ENCODE measurements at regions not wholly inside any gene's neighbourhood (a gene's known extent, or its start where the extent isn't known, plus 50 kb on each side); places are given as distances from the start of the nearest gene placed in this dataset.
"Not testable (repeated sequence)": the region's sequence is repeated elsewhere in the genome, so short reads cannot be mapped to it uniquely, and the experiment has no call there.

GRCh38 chr1:172851077-172851476 lies 192.2 kb downstream of the FASLG start:
- H3K9me3 Mint-ChIP-seq: peaks cover 33% of the 10 kb centered on the region
- H3K4me3 Mint-ChIP-seq: no peak overlapping the region
- no peak for DNase-seq (ENCODE audit: low spot score in 2 of 2, unreplicated experiment in 2 of 2)
- peaks cover 16% of the 10 kb centered on the region for H3K4me1 Mint-ChIP-seq
- no peak for TF ChIP-seq CTCF (IDR thresholded peaks at IDR 0.05; ENCODE audit: unreplicated experiment)
- peaks cover 20% of the 10 kb centered on the region for H3K36me3 Mint-ChIP-seq
- H3K27ac Mint-ChIP-seq: peak overlapping the region; percentile 63
- H3K27me3 Mint-ChIP-seq (ENCODE audit: low read depth): no peaks in the 10 kb centered on the region

- H3K27me3 Mint-ChIP-seq (ENCODE audit: low read depth): no peaks in the 10 kb centered on the region
- TF ChIP-seq CTCF (IDR thresholded peaks at IDR 0.05; ENCODE audit: unreplicated experiment): no peak
- H3K27ac Mint-ChIP-seq: no peak overlapping the region
- DNase-seq (ENCODE audit: low spot score in 2 of 2, unreplicated experiment in 2 of 2): no peak
- peaks cover 20% of the 10 kb centered on the region for H3K36me3 Mint-ChIP-seq
- H3K4me1 Mint-ChIP-seq: peaks cover 16% of the 10 kb centered on the region
- peaks cover 33% of the 10 kb centered on the region for H3K9me3 Mint-ChIP-seq
- H3K4me3 Mint-ChIP-seq: no peak overlapping the region
Observed at GRCh38 chr1:172851856-172852255, 193.0 kb downstream of the FASLG start.

GRCh38 chr1:172855983-172856382 lies 194.8 kb downstream of the TNFSF18 start:
- H3K27ac Mint-ChIP-seq; H3K27me3 Mint-ChIP-seq (ENCODE audit: low read depth); H3K4me3 Mint-ChIP-seq; DNase-seq (ENCODE audit: low spot score in 2 of 2, unreplicated experiment in 2 of 2): not testable (repeated sequence)
- H3K4me1 Mint-ChIP-seq: peaks cover 11% of the 10 kb centered on the region
- H3K9me3 Mint-ChIP-seq: peaks cover 29% of the 10 kb centered on the region
- peaks cover 18% of the 10 kb centered on the region for H3K36me3 Mint-ChIP-seq

- Mint-ChIP-seq H3K4me1 (no peaks in the 10 kb centered on the region), H3K4me3 (no peak overlapping the region), H3K9me3 (peaks cover 20% of the 10 kb centered on the region), H3K27ac (no peak overlapping the region), H3K27me3 (ENCODE audit: low read depth) (no peaks in the 10 kb centered on the region), H3K36me3 (peaks cover 4% of the 10 kb centered on the region)
- TF ChIP-seq CTCF (IDR thresholded peaks at IDR 0.05; ENCODE audit: unreplicated experiment): no peak
- no peak for DNase-seq (ENCODE audit: low spot score in 2 of 2, unreplicated experiment in 2 of 2)
Observed at GRCh38 chr1:172863031-172863430, 187.7 kb downstream of the TNFSF18 start.

- no peaks in the 10 kb centered on the region for H3K27me3 Mint-ChIP-seq (ENCODE audit: low read depth)
- H3K4me3 Mint-ChIP-seq: no peak overlapping the region
- peaks cover 7% of the 10 kb centered on the region for H3K9me3 Mint-ChIP-seq
- H3K36me3 Mint-ChIP-seq: no peaks in the 10 kb centered on the region
- H3K4me1 Mint-ChIP-seq: no peaks in the 10 kb centered on the region
- no peak for DNase-seq (ENCODE audit: low spot score in 2 of 2, unreplicated experiment in 2 of 2)
- no peak for TF ChIP-seq CTCF (IDR thresholded peaks at IDR 0.05; ENCODE audit: unreplicated experiment)
- no peak overlapping the region for H3K27ac Mint-ChIP-seq
Observed at GRCh38 chr1:172867216-172867818, 183.4 kb downstream of the TNFSF18 start.

GRCh38 chr1:172870901-172871606 lies 179.7 kb downstream of the TNFSF18 start:
- Mint-ChIP-seq H3K4me3 (no peak overlapping the region), H3K27ac (no peak overlapping the region), H3K36me3 (no peaks in the 10 kb centered on the region), H3K4me1 (no peaks in the 10 kb centered on the region), H3K27me3 (ENCODE audit: low read depth) (no peaks in the 10 kb centered on the region), H3K9me3 (no peaks in the 10 kb centered on the region)
- no peak for TF ChIP-seq CTCF (IDR thresholded peaks at IDR 0.05; ENCODE audit: unreplicated experiment)
- no peak for DNase-seq (ENCODE audit: low spot score in 2 of 2, unreplicated experiment in 2 of 2)

Measured in mesothelial cell of epicardium (in vitro differentiated cells).